GM12873 (cell line): ENCODE measurements at regions not wholly inside any gene's neighbourhood (a gene's known extent, or its start where the extent isn't known, plus 50 kb on each side); places are given as distances from the start of the nearest gene placed in this dataset.

ENCODE experiments used
- TF ChIP-seq, protein P1 (sequence below): IDR thresholded peaks from 2 replicates; pipeline ENCODE4 v1.5.1; 2012; ENCODE audit warnings: low read depth, mild to moderate bottlenecking, moderate library complexity, low read length, control low read depth; ENCODE audit not compliant: insufficient read depth; ENCODE audit errors: missing control alignments

DNA sequence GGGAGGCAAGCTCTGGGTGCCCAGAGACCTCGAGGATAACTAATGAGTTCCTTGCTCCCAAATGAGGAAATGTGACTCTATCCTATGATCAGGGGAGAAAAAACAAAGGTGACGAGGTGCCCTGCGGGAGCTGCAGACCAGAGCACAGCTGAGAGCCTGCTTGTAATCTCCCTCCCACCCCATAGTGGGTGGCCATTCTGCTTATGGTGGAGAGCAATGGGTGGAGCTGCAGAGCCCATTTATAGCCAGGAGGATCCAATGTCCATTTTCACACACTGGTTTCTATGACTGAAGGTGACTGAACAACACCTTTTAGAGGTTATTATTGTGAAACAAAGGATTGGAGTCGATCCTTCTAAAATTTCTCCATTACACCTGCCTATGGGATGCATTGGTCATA lies 153.3 kb downstream of the COL6A3 start:
- TF ChIP-seq, protein P1, sequence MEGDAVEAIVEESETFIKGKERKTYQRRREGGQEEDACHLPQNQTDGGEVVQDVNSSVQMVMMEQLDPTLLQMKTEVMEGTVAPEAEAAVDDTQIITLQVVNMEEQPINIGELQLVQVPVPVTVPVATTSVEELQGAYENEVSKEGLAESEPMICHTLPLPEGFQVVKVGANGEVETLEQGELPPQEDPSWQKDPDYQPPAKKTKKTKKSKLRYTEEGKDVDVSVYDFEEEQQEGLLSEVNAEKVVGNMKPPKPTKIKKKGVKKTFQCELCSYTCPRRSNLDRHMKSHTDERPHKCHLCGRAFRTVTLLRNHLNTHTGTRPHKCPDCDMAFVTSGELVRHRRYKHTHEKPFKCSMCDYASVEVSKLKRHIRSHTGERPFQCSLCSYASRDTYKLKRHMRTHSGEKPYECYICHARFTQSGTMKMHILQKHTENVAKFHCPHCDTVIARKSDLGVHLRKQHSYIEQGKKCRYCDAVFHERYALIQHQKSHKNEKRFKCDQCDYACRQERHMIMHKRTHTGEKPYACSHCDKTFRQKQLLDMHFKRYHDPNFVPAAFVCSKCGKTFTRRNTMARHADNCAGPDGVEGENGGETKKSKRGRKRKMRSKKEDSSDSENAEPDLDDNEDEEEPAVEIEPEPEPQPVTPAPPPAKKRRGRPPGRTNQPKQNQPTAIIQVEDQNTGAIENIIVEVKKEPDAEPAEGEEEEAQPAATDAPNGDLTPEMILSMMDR, result no peak

DNA sequence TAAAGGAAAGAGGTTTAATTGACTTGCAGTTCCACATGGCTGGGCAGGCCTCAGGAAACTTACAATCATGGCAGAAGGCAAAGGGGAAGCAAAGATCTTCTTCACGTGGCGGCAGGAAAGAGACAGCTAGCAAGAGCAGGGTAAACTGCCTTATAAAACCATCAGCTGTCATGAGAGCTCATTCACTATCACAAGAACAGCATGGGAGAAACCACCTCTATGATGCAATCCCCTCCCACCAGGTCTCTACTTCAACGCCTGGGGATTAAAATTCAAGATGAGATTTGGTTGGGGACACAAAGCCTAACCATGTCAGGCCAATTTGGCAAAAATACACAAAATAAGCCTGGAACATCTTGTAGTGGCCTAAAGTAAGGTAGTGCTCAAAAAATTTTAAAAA lies 152.6 kb downstream of the COL6A3 start:
- TF ChIP-seq, protein P1, result no peak

DNA sequence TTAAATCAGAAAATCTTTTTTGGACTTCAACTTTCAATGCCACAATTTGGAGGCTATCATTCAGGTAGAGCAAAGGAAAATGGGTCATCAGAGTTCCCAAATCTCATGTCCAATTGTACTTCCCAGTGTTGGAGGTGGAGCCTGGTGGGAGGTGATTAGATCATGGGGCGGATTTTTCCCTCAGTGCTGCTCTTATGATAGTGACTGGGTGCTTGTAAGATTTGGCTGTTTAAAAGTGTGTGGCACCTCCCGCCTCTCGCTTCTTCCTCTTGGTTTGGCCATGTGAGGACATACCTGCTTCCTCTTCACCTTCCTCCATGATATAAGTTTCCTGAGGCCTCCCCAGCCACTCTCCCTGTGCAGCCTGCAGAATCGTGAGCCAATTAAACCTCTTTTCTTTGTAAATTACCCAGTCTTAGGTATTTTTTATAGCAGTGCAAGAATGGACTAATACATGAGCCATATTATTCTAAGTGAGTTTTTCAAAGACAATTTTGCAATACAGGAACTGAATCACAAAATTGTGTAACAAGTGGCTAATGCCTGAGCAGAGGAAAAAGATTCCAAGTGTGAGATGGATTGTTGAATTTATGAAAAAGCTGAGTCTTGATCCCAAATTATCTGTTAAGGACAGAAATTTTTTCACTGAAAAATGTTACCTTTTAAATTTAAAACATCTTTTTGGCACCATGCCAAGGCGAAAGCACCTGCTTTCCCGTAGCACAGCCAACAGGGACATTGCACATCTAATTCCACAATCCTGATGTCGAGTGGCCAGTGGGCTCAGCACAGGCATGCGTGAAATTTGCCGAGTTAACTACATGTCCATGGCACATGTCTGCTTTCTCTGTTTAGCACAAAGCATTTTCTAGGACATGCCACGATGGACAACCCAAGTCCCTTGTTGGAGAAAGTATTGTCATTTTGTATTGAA lies 150.9 kb downstream of the COL6A3 start:
- TF ChIP-seq, protein P1, result no peak

DNA sequence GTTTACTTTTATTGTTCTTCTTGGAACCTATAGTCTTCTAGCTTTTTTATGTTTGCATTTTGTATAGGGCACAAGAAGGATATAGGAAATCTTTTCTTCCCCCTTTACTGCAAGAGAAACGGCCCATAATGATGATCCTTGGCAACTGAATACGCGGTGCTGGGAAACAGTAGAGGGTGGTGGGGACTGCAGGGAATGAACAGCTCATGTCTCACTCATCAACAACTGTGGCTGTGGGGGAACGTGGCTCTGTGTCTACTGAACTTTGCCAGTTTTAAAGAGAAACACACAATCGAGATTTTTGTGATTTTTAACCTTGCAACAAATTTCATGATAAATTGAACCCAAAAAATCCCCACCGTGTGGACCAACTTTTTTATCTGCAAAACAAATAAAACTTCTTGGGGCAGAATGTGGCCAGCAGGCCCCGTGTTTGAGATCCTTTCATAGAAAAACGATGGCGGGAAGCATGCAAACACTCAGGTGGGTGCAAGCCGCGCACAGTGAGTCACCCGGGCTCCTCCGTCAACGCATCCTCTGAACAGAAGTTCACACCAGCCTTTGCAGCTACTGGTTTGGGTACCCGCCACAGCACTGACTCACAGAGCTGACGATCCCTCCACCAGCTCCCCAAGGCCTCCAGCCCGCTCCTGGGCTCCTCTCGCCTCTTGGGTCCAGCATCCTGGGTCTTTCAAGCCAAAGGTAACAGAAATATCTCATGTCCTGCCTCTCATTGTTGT lies 149.3 kb downstream of the COL6A3 start:
- TF ChIP-seq, protein P1, result no peak

DNA sequence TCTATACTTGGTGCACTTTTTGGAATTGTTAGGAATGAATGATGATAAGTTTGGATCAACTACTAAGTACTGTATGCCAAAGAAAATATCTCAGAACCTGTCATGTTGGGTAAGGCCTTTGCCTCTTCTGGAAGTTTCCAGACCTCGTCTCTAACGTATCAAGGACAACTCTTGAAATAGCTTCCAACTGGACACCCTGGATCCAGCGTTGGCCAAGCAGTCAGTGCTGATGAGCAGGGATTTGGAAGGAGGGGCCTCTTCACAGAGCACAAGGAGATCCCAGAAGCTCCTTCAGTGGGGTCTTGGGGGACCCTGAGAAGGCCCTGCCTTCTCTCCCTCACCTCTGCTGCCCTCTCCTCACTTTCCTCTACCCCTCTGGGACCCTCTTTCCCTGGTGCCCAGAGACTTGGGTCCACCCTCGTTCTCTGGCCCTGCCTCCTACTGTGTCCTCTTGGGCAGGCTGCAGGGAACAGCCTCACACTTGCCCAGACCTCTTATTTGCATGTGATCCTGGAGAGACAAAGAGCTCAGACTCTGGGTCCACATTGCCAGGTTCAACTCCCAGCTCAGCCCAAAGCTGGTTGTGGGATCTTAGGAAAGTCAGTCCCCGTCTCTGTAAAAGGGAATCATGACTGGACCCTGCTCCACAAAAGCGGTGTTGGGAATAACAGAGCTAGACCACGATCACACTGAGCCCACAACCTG lies 145.8 kb downstream of the COL6A3 start:
- TF ChIP-seq, protein P1, result no peak

DNA sequence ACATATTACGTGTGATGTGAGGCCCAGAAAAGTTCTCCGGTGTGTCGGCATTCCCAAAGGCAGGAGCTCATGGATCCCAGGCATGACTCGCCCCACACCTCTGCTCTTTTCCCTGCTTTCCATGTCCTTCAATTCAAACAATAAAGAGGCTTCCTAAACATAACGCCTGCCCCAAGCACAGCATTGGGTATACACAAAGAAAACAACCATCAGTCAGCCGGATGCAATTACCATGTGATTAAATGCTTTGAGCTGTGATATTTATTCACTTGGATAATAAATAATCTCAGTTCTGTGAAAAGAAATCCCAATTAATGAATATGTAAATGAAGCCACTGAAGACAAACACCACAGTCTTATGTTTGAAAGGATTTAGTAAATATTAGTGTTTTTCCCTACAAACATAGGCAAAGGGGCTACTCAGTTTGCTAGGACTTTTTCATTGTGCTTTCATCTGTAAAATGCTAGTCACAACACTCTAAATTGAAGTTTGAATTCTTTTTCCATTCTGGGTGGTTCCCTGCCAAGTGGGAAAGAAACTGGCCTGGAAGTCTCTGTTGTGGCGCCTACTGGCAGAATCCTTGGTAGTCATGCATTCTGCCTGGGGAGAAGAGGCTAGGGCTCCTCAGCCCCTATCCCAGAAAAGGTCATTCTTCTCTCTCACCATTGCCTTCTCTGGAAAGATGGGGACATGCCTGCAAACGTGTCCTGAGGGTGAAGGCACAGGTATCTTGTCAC lies 144.7 kb downstream of the COL6A3 start:
- TF ChIP-seq, protein P1, result no peak

DNA sequence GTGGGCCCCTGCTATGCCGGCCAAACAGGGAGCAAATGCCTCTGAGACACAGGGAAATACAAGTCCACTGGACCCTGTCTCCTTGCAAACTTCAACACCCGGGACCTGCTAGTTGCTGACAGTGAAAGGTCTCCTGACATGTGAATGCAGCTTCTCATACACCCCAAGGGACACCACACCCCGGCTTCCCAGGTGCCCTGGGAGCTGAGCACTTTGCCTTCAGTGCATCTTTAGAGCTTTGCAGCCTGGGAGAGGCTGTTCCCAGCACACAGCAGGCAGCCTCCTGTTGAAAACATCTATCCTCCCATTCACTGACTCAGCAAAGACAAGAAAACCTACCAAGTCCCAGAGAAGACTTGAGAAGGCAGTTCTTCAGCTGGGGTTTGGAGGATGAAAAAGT lies 143.4 kb downstream of the COL6A3 start:
- TF ChIP-seq, protein P1, result no peak
